Spleen (tissue), 11 donors: ENCODE measurements at regions not wholly inside any gene's neighbourhood (a gene's known extent, or its start where the extent isn't known, plus 50 kb on each side); places are given as distances from the start of the nearest gene placed in this dataset.

Experiments used
- DNase-seq: peaks from one replicate; pipeline ENCODE4 v3.0.0-alpha.2; 2020
- H3K27ac ChIP-seq, 8 donors: fragments of 200-600 bp; sonication (generic) in 7 of 8; 1 replicate in 4 of 8; 2 replicates in 4 of 8; pipeline versions ENCODE4 v1.5.0 to v1.8.0; 2016 to 2021; ENCODE audit warnings: inconsistent platforms in 4 of 8, mild to moderate bottlenecking in 4 of 8, moderate library complexity in 1 of 8
- H3K27me3 ChIP-seq, 7 donors: fragments of 200-600 bp; sonication (generic) in 6 of 7; replicated peaks in 1 of 7; 1 replicate in 4 of 7; 2 replicates in 3 of 7; pipeline versions ENCODE4 v1.5.0 to v1.8.0; 2016 to 2021; ENCODE audit warnings: inconsistent platforms in 3 of 7, mild to moderate bottlenecking in 1 of 7
- H3K36me3 ChIP-seq, 6 donors: fragments of 200-600 bp; sonication (generic) in 5 of 6; 1 replicate in 4 of 6; 2 replicates in 2 of 6; pipeline versions ENCODE4 v1.5.0 to v1.8.0; 2016 to 2021; ENCODE audit warnings: inconsistent platforms in 2 of 6
- H3K4me1 ChIP-seq, 6 donors: fragments of 200-600 bp; sonication (generic) in 5 of 6; 1 replicate in 3 of 6; 2 replicates in 3 of 6; pipeline versions ENCODE4 v1.5.0 to v1.8.0; 2016 to 2021; ENCODE audit warnings: inconsistent platforms in 3 of 6
- H3K4me3 ChIP-seq, 8 donors: fragments of 200-600 bp; sonication (generic) in 7 of 8; 1 replicate in 4 of 8; 2 replicates in 4 of 8; pipeline versions ENCODE4 v1.5.0 to v1.8.0; 2016 to 2021; ENCODE audit warnings: inconsistent platforms in 4 of 8, mild to moderate bottlenecking in 4 of 8, moderate library complexity in 2 of 8
- H3K9me3 ChIP-seq, 8 donors: fragments of 200-600 bp; sonication (generic) in 7 of 8; 1 replicate in 4 of 8; 2 replicates in 4 of 8; pipeline versions ENCODE4 v1.5.0 to v1.8.0; 2016 to 2021; ENCODE audit warnings: inconsistent platforms in 4 of 8
- CTCF ChIP-seq, 11 experiments: fragments of 200-600 bp in 7 of 11; fragments of 450-650 bp in 4 of 11; sonication (generic) in 4 of 11; IDR thresholded peaks in 8 of 11; conservative IDR thresholded peaks in 3 of 11; 1 replicate in 7 of 11; 2 replicates in 4 of 11; pipeline versions ENCODE4 v1.4.0 to v1.8.0; 2016 to 2021; ENCODE audit warnings: antibody characterized with exemption in 11 of 11, inconsistent platforms in 4 of 11, mild to moderate bottlenecking in 1 of 11
- POLR2A ChIP-seq, 3 donors: fragments of 450-650 bp; IDR thresholded peaks; one replicate each; pipeline ENCODE4 v1.5.1; 2017; ENCODE audit warnings: antibody characterized with exemption in 3 of 3, mild to moderate bottlenecking in 1 of 3
- POLR2AphosphoS5 ChIP-seq, 3 donors: sonication (generic); formaldehyde crosslinking; IDR thresholded peaks; one replicate each; pipeline ENCODE4 v1.5.1; 2017; ENCODE audit warnings: antibody characterized with exemption in 3 of 3
- WGBS, 5 donors: extraction: QIAGEN DNeasy Blood & Tissue Kit in 3 of 5; methylation state at CpG; one replicate each; pipeline versions ENCODE4 v1.1.5 to v1.1.7; 2013 to 2018; 5-methylcytosine and 5-hydroxymethylcytosine counted together
- intact Hi-C: fragments of 100-400 bp; cut with DNase I; formaldehyde crosslinking; loops from one replicate; pipeline ENCODE4 v1.15.0; 2023; ENCODE audit warnings: low total_unique reads
- donor health status: healthy with polysubstance abuse.
- donor health status: DM: no; HTN: no; CAD: no; lungs with moderate emphysema.
- donor health status: DM: no; HTN: no; CAD: no.
- donor health status: Bipolar disorder and iron deficiency.
- donor health status: healthy.
- donor health status: DM: no; HTN: no; CAD: no.
- donor health status: DM: yes; HTN: yes; CAD: no.

DNA sequence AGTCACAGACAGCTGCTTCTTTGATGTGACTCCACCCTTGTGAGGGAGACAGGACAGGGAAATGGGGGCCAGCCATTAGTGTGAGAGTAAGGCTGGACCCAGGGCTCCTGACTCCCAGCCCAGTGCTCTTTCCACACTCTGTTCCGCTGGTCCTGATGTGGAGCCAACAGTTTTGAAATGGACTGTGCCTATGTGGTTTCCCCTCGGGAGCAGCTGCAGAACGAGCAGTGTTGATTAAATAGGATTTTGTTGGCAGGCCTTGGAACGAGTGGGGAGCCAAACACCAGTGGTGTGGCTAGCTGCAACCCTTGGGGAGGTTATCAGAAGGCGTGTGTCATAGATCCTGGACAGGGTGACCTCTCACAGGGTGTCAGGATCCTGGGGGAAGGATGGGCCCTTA lies 66.5 kb upstream of the AMPD3 start:
- TF ChIP-seq POLR2A (IDR thresholded peaks at IDR 0.05) (no peak), POLR2AphosphoS5 (IDR thresholded peaks at IDR 0.05) (no peak), CTCF (IDR thresholded peaks at IDR 0.05 in 8 of 11, conservative IDR thresholded peaks at IDR 0.05 in 3 of 11) (no peak)
- H3K4me3 ChIP-seq: no peak overlapping the region
- no peaks in the 10 kb centered on the region for H3K9me3 ChIP-seq
- H3K27ac ChIP-seq: no peak overlapping the region
- 56 to 70% (median 58%) methylated on average over 5 of the region's 5 CpGs for WGBS, 5 donors
- intact Hi-C loops: no loop called here
- H3K27me3 ChIP-seq: peaks cover 0 to 50% (median 5%) of the 10 kb centered on the region in 7 donors
- no peak for DNase-seq
- no peaks in the 10 kb centered on the region for H3K4me1 ChIP-seq
- H3K36me3 ChIP-seq: no peaks in the 10 kb centered on the region

DNA sequence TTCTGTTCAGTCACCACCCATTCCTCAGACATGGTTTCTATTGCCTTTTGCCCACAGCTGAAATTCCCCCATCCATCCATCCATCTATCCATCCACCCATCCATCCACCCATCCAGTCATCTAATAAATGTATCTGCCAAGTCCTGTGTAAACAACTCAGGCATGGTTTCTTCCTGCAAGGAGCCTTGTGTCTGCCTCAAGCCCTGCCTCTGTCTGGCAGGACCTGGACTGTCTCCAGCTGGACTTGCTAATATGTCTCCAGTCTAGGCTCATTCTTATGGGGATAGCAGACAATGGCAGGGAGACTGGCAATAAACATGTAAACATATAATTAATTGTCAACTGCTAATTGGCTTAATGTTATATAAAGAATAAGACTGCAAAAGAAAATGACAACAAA lies 64.7 kb upstream of the AMPD3 start:
- intact Hi-C loops: no loop called here
- H3K36me3 ChIP-seq: no peaks in the 10 kb centered on the region
- H3K4me3 ChIP-seq: no peak overlapping the region
- no peak for DNase-seq
- H3K9me3 ChIP-seq: no peaks in the 10 kb centered on the region
- no peaks in the 10 kb centered on the region for H3K4me1 ChIP-seq
- TF ChIP-seq POLR2A (IDR thresholded peaks at IDR 0.05) (no peak), POLR2AphosphoS5 (IDR thresholded peaks at IDR 0.05) (no peak), CTCF (IDR thresholded peaks at IDR 0.05 in 8 of 11, conservative IDR thresholded peaks at IDR 0.05 in 3 of 11) (no peak)
- H3K27me3 ChIP-seq: peaks cover 0 to 50% (median 5%) of the 10 kb centered on the region in 7 donors
- H3K27ac ChIP-seq: no peak overlapping the region

- DNase-seq: no peak
- no peaks in the 10 kb centered on the region for H3K36me3 ChIP-seq
- H3K4me1 ChIP-seq: no peaks in the 10 kb centered on the region
- no peak overlapping the region for H3K27ac ChIP-seq
- no peak overlapping the region for H3K4me3 ChIP-seq
- intact Hi-C loops: no loop called here
- H3K9me3 ChIP-seq: no peaks in the 10 kb centered on the region
- TF ChIP-seq POLR2AphosphoS5 (IDR thresholded peaks at IDR 0.05) (no peak), CTCF (IDR thresholded peaks at IDR 0.05 in 8 of 11, conservative IDR thresholded peaks at IDR 0.05 in 3 of 11) (no peak), POLR2A (IDR thresholded peaks at IDR 0.05) (no peak)
- peaks cover 0 to 32% (median 0%) of the 10 kb centered on the region in 7 donors for H3K27me3 ChIP-seq
- 86 to 91% (median 88%) methylated on average over 11 of the region's 11 CpGs for WGBS, 5 donors
These were observed 62.7 kb upstream of the AMPD3 start for GRCh38 chr11:10392095-10393079.
